Keratinocyte (primary cell): ENCODE measurements at regions not wholly inside any gene's neighbourhood (a gene's known extent, or its start where the extent isn't known, plus 50 kb on each side); places are given as distances from the start of the nearest gene placed in this dataset.

ENCODE experiments used
- DNase-seq: peaks from one replicate; pipeline ENCODE4 v3.0.0-alpha.2; 2011; ENCODE audit warnings: low read depth, missing footprints, low spot score
- FAIRE-seq: peaks from 2 replicates; lab custom pipeline; 2011; peaks lifted over from hg19 to GRCh38; lab: Jason Lieb, UNC
- H2AFZ ChIP-seq: 2 replicates; pipeline ENCODE4 v1.6.0; 2012; ENCODE audit warnings: low read length, control low read depth, inconsistent platforms; ENCODE audit not compliant: control insufficient read depth
- H3K27ac ChIP-seq: 2 replicates; pipeline ENCODE4 v1.5.1; 2011; ENCODE audit warnings: low read length; ENCODE audit not compliant: control insufficient read depth, insufficient read depth
- H3K27me3 ChIP-seq: 3 replicates; pipeline ENCODE4 v1.6.0; 2011; ENCODE audit warnings: low read length; ENCODE audit not compliant: control insufficient read depth, insufficient read depth; ENCODE audit errors: extremely low read depth
- H3K36me3 ChIP-seq, 2 experiments: 2 replicates in 1 of 2; 3 replicates in 1 of 2; pipeline ENCODE4 v1.5.1; 2011; ENCODE audit warnings: low read length in 2 of 2, mild to moderate bottlenecking in 1 of 2; ENCODE audit not compliant: control insufficient read depth in 2 of 2, insufficient read depth in 2 of 2; ENCODE audit errors: extremely low read depth in 1 of 2
- H3K4me1 ChIP-seq: 3 replicates; pipeline ENCODE4 v1.5.1; 2011; ENCODE audit warnings: low read length; ENCODE audit not compliant: control insufficient read depth, insufficient read depth; ENCODE audit errors: extremely low read depth
- H3K4me2 ChIP-seq: 3 replicates; pipeline ENCODE4 v1.6.0; 2011; ENCODE audit warnings: low read depth, low read length; ENCODE audit not compliant: control insufficient read depth, insufficient read depth; ENCODE audit errors: extremely low read depth
- H3K4me3 ChIP-seq, 3 experiments: fragments of 200-600 bp in 1 of 3; sonication (generic) in 1 of 3; 2 replicates in 2 of 3; 3 replicates in 1 of 3; pipeline ENCODE4 v1.5.1; 2011 to 2016; ENCODE audit warnings: low read length in 3 of 3, mild to moderate bottlenecking in 3 of 3, control low read depth in 2 of 3, inconsistent platforms in 1 of 3, low read depth in 1 of 3, mixed read lengths in 1 of 3, mixed run types in 1 of 3, moderate library complexity in 1 of 3; ENCODE audit not compliant: control insufficient read depth in 2 of 3, insufficient read depth in 2 of 3; ENCODE audit errors: extremely low read depth in 1 of 3
- H3K79me2 ChIP-seq: 2 replicates; pipeline ENCODE4 v1.6.0; 2012; ENCODE audit warnings: low read length; ENCODE audit not compliant: control insufficient read depth, insufficient read depth
- H3K9ac ChIP-seq: 3 replicates; pipeline ENCODE4 v1.6.0; 2011; ENCODE audit warnings: low read length; ENCODE audit not compliant: control insufficient read depth, insufficient read depth; ENCODE audit errors: extremely low read depth
- H3K9me1 ChIP-seq: 3 replicates; pipeline ENCODE4 v1.6.0; 2011; ENCODE audit warnings: low read length; ENCODE audit not compliant: control insufficient read depth, insufficient read depth; ENCODE audit errors: extremely low read depth
- H3K9me3 ChIP-seq: 2 replicates; pipeline ENCODE4 v1.5.1; 2012; ENCODE audit warnings: low read depth, low read length; ENCODE audit not compliant: control insufficient read depth
- H4K20me1 ChIP-seq: 3 replicates; pipeline ENCODE4 v1.6.0; 2011; ENCODE audit warnings: low read length; ENCODE audit not compliant: control insufficient read depth, insufficient read depth; ENCODE audit errors: extremely low read depth
- EZH2 ChIP-seq: IDR thresholded peaks from one replicate; pipeline ENCODE4 v1.6.1; 2012; ENCODE audit warnings: inconsistent platforms, mild to moderate bottlenecking, low read length, moderate library complexity
- dilution Hi-C: fragments of 300-500 bp; cut with MboI; formaldehyde crosslinking; loops from one replicate; pipeline ENCODE4 v1.7.0; 2020; ENCODE audit warnings: low sequenced_read_pairs; ENCODE audit not compliant: extremely low pct_ligation_motif_present
- TF ChIP-seq, protein P1 (sequence below), 3 experiments: IDR thresholded peaks in 1 of 3; conservative IDR thresholded peaks in 1 of 3; optimal IDR thresholded peaks in 1 of 3; 2 replicates in 2 of 3; 3 replicates in 1 of 3; pipeline versions ENCODE3 to v1.5.1; 2011; ENCODE audit warnings: low read length in 3 of 3, mild to moderate bottlenecking in 3 of 3, moderate library complexity in 2 of 3, control low read depth in 1 of 3, inconsistent platforms in 1 of 3; ENCODE audit not compliant: insufficient read depth in 2 of 3; ENCODE audit errors: extremely low read depth in 1 of 3

DNA sequence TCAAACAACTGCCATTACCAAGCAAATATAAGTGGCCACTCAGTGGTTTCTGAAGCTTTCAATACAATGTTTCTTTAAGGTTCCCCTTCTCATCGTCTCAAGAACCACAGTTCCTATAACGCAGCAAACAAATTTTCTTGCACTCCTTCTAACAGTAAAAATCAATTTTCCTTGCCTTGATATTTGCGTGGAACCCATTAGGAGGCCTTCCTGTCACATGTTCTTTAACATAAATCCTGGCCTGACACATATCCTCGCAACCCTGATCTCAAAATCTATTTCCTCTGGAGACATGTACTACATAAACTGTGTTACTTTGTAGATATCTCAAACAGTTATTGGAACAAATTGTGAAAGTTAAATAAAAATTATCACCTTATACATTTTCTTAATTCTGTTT is 65.9 kb upstream of the MANEA start:
- Histone ChIP-seq H4K20me1 (no peaks in the 10 kb centered on the region), H3K9me3 (no peaks in the 10 kb centered on the region), H3K36me3 (no peaks in the 10 kb centered on the region), H3K9me1 (no peaks in the 10 kb centered on the region), H3K27ac (no peak overlapping the region), H3K4me2 (no peak overlapping the region), H3K79me2 (no peaks in the 10 kb centered on the region), H3K9ac (no peak overlapping the region), H3K4me3 (no peak overlapping the region), H3K27me3 (no peaks in the 10 kb centered on the region), H2AFZ (no peak overlapping the region), H3K4me1 (no peaks in the 10 kb centered on the region)
- DNase-seq (no peak), FAIRE-seq (no peak)
- TF ChIP-seq, protein P1, sequence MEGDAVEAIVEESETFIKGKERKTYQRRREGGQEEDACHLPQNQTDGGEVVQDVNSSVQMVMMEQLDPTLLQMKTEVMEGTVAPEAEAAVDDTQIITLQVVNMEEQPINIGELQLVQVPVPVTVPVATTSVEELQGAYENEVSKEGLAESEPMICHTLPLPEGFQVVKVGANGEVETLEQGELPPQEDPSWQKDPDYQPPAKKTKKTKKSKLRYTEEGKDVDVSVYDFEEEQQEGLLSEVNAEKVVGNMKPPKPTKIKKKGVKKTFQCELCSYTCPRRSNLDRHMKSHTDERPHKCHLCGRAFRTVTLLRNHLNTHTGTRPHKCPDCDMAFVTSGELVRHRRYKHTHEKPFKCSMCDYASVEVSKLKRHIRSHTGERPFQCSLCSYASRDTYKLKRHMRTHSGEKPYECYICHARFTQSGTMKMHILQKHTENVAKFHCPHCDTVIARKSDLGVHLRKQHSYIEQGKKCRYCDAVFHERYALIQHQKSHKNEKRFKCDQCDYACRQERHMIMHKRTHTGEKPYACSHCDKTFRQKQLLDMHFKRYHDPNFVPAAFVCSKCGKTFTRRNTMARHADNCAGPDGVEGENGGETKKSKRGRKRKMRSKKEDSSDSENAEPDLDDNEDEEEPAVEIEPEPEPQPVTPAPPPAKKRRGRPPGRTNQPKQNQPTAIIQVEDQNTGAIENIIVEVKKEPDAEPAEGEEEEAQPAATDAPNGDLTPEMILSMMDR (optimal IDR thresholded peaks at IDR 0.05 in 1 of 3, IDR thresholded peaks at IDR 0.05 in 1 of 3, conservative IDR thresholded peaks at IDR 0.05 in 1 of 3; ENCODE audit: extremely low read depth in 1 of 3, insufficient read depth in 2 of 3, low read length in 3 of 3) = no peak
- TF ChIP-seq EZH2 = no peak
- dilution Hi-C loops = no loop called here

DNA sequence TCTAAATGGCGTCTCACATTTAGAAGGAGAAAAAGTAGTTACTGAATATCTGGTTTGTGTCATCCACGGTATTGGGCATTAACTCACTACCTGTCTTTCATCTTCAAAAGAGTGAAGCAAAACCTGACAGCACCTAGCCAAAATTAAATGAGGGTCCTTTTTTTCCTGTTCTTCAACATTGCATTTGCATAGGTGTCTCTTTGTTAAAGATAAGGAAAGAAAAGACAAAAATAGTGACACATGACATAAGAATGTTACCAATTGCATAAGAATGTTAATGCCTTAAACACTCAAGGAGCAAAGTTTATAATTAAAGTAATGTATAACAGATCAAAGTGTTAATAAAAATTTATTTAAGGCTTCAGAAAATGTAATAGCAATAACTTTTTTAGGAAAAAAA is 61.4 kb upstream of the MANEA start:
- Histone ChIP-seq H3K4me2 (no peak overlapping the region), H4K20me1 (no peaks in the 10 kb centered on the region), H3K9me3 (no peaks in the 10 kb centered on the region), H3K36me3 (no peaks in the 10 kb centered on the region), H3K9ac (no peak overlapping the region), H3K4me3 (no peak overlapping the region), H3K79me2 (no peaks in the 10 kb centered on the region), H3K27me3 (no peaks in the 10 kb centered on the region), H2AFZ (no peak overlapping the region), H3K27ac (no peak overlapping the region), H3K4me1 (no peaks in the 10 kb centered on the region), H3K9me1 (no peaks in the 10 kb centered on the region)
- dilution Hi-C loops = no loop called here
- no peak for DNase-seq
- TF ChIP-seq, protein P1 (optimal IDR thresholded peaks at IDR 0.05 in 1 of 3, IDR thresholded peaks at IDR 0.05 in 1 of 3, conservative IDR thresholded peaks at IDR 0.05 in 1 of 3; ENCODE audit: extremely low read depth in 1 of 3, insufficient read depth in 2 of 3, low read length in 3 of 3) = no peak
- no peak for TF ChIP-seq EZH2
- no peak for FAIRE-seq
